ENCODE measurements at regions not wholly inside any gene's neighbourhood (a gene's known extent, or its start where the extent isn't known, plus 50 kb on each side); places are given as distances from the start of the nearest gene placed in this dataset.

GRCh38 chr10:31596765-31597164 is 277.7 kb downstream of the ZEB1 start:
- H3K4me3 ChIP-seq (ENCODE audit: low read depth, low read length): no peak overlapping the region
- no peak for TF ChIP-seq CTCF (IDR thresholded peaks at IDR 0.05; ENCODE audit: borderline replicate concordance, insufficient read depth, low read depth, low read length)

- TF ChIP-seq CTCF (IDR thresholded peaks at IDR 0.05; ENCODE audit: borderline replicate concordance, insufficient read depth, low read depth, low read length): no peak
- no peak overlapping the region for H3K4me3 ChIP-seq (ENCODE audit: low read depth, low read length)
These were observed 277.0 kb downstream of the ZEB1 start for GRCh38 chr10:31595992-31596391.

GRCh38 chr10:31594347-31594873 is 275.4 kb downstream of the ZEB1 start:
- H3K4me3 ChIP-seq (ENCODE audit: low read depth, low read length): no peak overlapping the region
- no peak for TF ChIP-seq CTCF (IDR thresholded peaks at IDR 0.05; ENCODE audit: borderline replicate concordance, insufficient read depth, low read depth, low read length)

- H3K4me3 ChIP-seq (ENCODE audit: low read depth, low read length): no peak overlapping the region
- TF ChIP-seq CTCF (IDR thresholded peaks at IDR 0.05; ENCODE audit: borderline replicate concordance, insufficient read depth, low read depth, low read length): no peak
These were observed 274.1 kb downstream of the ZEB1 start for GRCh38 chr10:31593124-31593523.

- H3K4me3 ChIP-seq (ENCODE audit: low read depth, low read length): no peak overlapping the region
- no peak for TF ChIP-seq CTCF (IDR thresholded peaks at IDR 0.05; ENCODE audit: borderline replicate concordance, insufficient read depth, low read depth, low read length)
These were observed 272.6 kb downstream of the ZEB1 start for GRCh38 chr10:31591569-31591968.

- no peak overlapping the region for H3K4me3 ChIP-seq (ENCODE audit: low read depth, low read length)
- no peak for TF ChIP-seq CTCF (IDR thresholded peaks at IDR 0.05; ENCODE audit: borderline replicate concordance, insufficient read depth, low read depth, low read length)
These were observed 271.2 kb downstream of the ZEB1 start for GRCh38 chr10:31590023-31590800.

- H3K4me3 ChIP-seq (ENCODE audit: low read depth, low read length): no peak overlapping the region
- no peak for TF ChIP-seq CTCF (IDR thresholded peaks at IDR 0.05; ENCODE audit: borderline replicate concordance, insufficient read depth, low read depth, low read length)
These were observed 268.7 kb downstream of the ZEB1 start for GRCh38 chr10:31587691-31588090.

Data from GM12875 (cell line).